Trophoblast cell (in vitro differentiated cells and primary cell): ENCODE measurements at regions not wholly inside any gene's neighbourhood (a gene's known extent, or its start where the extent isn't known, plus 50 kb on each side); places are given as distances from the start of the nearest gene placed in this dataset.

Experiments used
- DNase-seq, 2 donors: peaks; one replicate each; pipeline ENCODE4 v3.0.0-alpha.2; 2016
- H2AFZ ChIP-seq: 2 replicates; pipeline ENCODE4 v1.6.1; 2013; ENCODE audit warnings: low read length, moderate library complexity, mild to moderate bottlenecking; ENCODE audit not compliant: insufficient read depth, poor library complexity
- H2AK5ac ChIP-seq: 2 replicates; pipeline ENCODE4 v1.6.1; 2013; ENCODE audit warnings: mild to moderate bottlenecking, low read length
- H2BK120ac ChIP-seq: 2 replicates; pipeline ENCODE4 v1.6.1; 2013; ENCODE audit warnings: low read length, mild to moderate bottlenecking, moderate library complexity; ENCODE audit not compliant: insufficient read depth, poor library complexity
- H2BK12ac ChIP-seq: 2 replicates; pipeline ENCODE4 v1.6.1; 2013; ENCODE audit warnings: mild to moderate bottlenecking, low read length, moderate library complexity
- H2BK5ac ChIP-seq: 2 replicates; pipeline ENCODE4 v1.6.1; 2013; ENCODE audit warnings: low read length, low read depth, moderate library complexity, mild to moderate bottlenecking; ENCODE audit not compliant: poor library complexity
- H3K14ac ChIP-seq: 2 replicates; pipeline ENCODE4 v1.6.1; 2013; ENCODE audit warnings: mild to moderate bottlenecking, low read length
- H3K18ac ChIP-seq: 2 replicates; pipeline ENCODE4 v1.6.1; 2013; ENCODE audit warnings: mild to moderate bottlenecking, low read length
- H3K23ac ChIP-seq: 2 replicates; pipeline ENCODE4 v1.6.1; 2013; ENCODE audit warnings: low read length
- H3K27ac ChIP-seq: 2 replicates; pipeline ENCODE4 v1.5.1; 2013; ENCODE audit warnings: low read depth, mild to moderate bottlenecking, inconsistent platforms, low read length, moderate library complexity
- H3K27me3 ChIP-seq: 2 replicates; pipeline ENCODE4 v1.6.1; 2013; ENCODE audit warnings: inconsistent platforms, mild to moderate bottlenecking, low read length, moderate library complexity; ENCODE audit not compliant: insufficient read depth
- H3K36me3 ChIP-seq, 2 experiments: 1 replicate in 1 of 2; 2 replicates in 1 of 2; pipeline ENCODE4 v1.6.1; 2013; ENCODE audit warnings: low read length in 2 of 2, mild to moderate bottlenecking in 2 of 2, moderate library complexity in 1 of 2; ENCODE audit not compliant: insufficient read depth in 2 of 2, control insufficient read depth in 1 of 2
- H3K4ac ChIP-seq: 2 replicates; pipeline ENCODE4 v1.6.1; 2013; ENCODE audit warnings: low read depth, mild to moderate bottlenecking, low read length, moderate library complexity
- H3K4me1 ChIP-seq, 2 experiments: 1 replicate in 1 of 2; 2 replicates in 1 of 2; pipeline ENCODE4 v1.6.1; 2013; ENCODE audit warnings: low read length in 2 of 2, mild to moderate bottlenecking in 2 of 2, moderate library complexity in 1 of 2; ENCODE audit not compliant: insufficient read depth in 2 of 2, control insufficient read depth in 1 of 2
- H3K4me2 ChIP-seq: 2 replicates; pipeline ENCODE4 v1.6.1; 2013; ENCODE audit warnings: inconsistent platforms, mild to moderate bottlenecking, low read length, moderate library complexity
- H3K4me3 ChIP-seq: 2 replicates; pipeline ENCODE4 v1.5.1; 2013; ENCODE audit warnings: mild to moderate bottlenecking, low read depth, low read length, inconsistent platforms
- H3K79me1 ChIP-seq: one replicate; pipeline ENCODE4 v1.6.1; 2013; ENCODE audit warnings: low read length
- H3K79me2 ChIP-seq: 2 replicates; pipeline ENCODE4 v1.6.1; 2013; ENCODE audit warnings: low read length, mild to moderate bottlenecking; ENCODE audit not compliant: control insufficient read depth, insufficient read depth, poor library complexity
- H3K9ac ChIP-seq: 2 replicates; pipeline ENCODE4 v1.6.1; 2013; ENCODE audit warnings: mild to moderate bottlenecking, low read length
- H3K9me3 ChIP-seq: 2 replicates; pipeline ENCODE4 v1.6.1; 2013; ENCODE audit warnings: low read depth, mild to moderate bottlenecking, control low read depth, inconsistent platforms, low read length; ENCODE audit not compliant: insufficient read depth
- H4K12ac ChIP-seq: 2 replicates; pipeline ENCODE4 v1.6.1; 2013; ENCODE audit warnings: low read depth, mild to moderate bottlenecking, low read length, moderate library complexity
- H4K8ac ChIP-seq: 2 replicates; pipeline ENCODE4 v1.6.1; 2013; ENCODE audit warnings: low read depth, mild to moderate bottlenecking, low read length, moderate library complexity
- H4K91ac ChIP-seq: one replicate; pipeline ENCODE4 v1.6.1; 2013; ENCODE audit warnings: low read depth, mild to moderate bottlenecking, low read length, moderate library complexity
- WGBS: extraction: QIAGEN DNeasy Blood & Tissue Kit; methylation state at CpG from one replicate; pipeline ENCODE4 v1.1.7; 2013; ENCODE audit warnings: missing lambda C conversion rate; ENCODE audit not compliant: insufficient read length, insufficient coverage; ENCODE audit errors: extremely low coverage; 5-methylcytosine and 5-hydroxymethylcytosine counted together

DNA sequence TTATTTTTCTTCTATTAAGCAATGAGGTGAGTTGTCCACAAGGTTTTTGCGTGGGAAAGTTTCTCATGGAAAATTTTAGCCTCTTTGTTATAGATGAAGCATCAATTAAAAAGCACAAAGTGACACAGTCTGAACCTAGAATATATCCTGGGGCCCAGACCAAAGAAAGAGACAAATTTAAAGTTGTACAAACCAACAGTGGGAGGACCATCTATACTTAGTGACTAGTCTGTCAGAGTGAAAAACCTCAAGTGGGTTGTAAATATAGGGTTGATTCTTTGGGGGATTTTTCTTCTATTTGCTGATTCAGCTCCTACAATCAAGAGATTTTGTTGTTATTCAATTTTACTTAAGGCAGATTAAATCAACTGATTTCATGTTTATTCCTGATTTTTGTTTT lies 256.2 kb downstream of the SATB2 start:
- Histone ChIP-seq H2BK12ac (no peak overlapping the region), H2BK5ac (no peak overlapping the region), H3K9ac (no peak overlapping the region), H2AFZ (no peak overlapping the region), H4K91ac (no peak overlapping the region), H2AK5ac (no peak overlapping the region), H2BK120ac (no peak overlapping the region), H3K27me3 (no peaks in the 10 kb centered on the region), H3K4me3 (no peak overlapping the region), H3K4me1 (no peaks in the 10 kb centered on the region), H3K4ac (no peak overlapping the region), H3K4me2 (no peak overlapping the region), H3K9me3 (no peaks in the 10 kb centered on the region), H3K23ac (no peak overlapping the region), H4K12ac (no peak overlapping the region), H3K18ac (no peak overlapping the region), H3K79me1 (no peaks in the 10 kb centered on the region), H4K8ac (no peak overlapping the region), H3K79me2 (no peaks in the 10 kb centered on the region), H3K36me3 (no peaks in the 10 kb centered on the region), H3K14ac (no peak overlapping the region), H3K27ac (no peak overlapping the region)
- no peak for DNase-seq
- no CpG with 5 or more reads among the region's 1 CpG for WGBS

DNA sequence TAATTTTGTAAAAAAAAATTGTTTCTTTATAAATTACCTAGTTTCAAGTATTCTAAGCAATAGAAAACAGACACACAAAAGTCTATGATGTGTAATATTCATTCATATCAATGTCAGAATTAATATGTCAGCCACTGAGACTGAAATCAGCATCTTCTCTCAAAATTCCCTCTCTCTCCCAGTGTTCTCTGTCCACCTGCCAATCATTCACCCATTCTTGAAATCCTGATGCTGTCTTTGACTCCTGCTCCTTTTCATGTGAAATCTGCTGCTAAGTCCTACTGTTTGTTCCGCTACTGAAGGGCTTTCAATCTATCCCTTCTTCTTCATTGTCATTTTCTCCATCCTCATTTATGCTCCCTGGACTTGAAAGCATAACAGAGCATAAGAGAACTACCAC lies 257.9 kb downstream of the SATB2 start:
- no peak overlapping the region for H2BK120ac ChIP-seq
- no peak overlapping the region for H2BK5ac ChIP-seq
- H3K79me1 ChIP-seq = no peaks in the 10 kb centered on the region
- no peak overlapping the region for H3K4me2 ChIP-seq
- WGBS = no CpG with 5 or more reads among the region's 1 CpG
- no peak overlapping the region for H3K27ac ChIP-seq
- H3K18ac ChIP-seq = no peak overlapping the region
- H3K36me3 ChIP-seq = no peaks in the 10 kb centered on the region
- no peak overlapping the region for H2BK12ac ChIP-seq
- no peak overlapping the region for H4K8ac ChIP-seq
- no peak overlapping the region for H2AK5ac ChIP-seq
- H4K12ac ChIP-seq = no peak overlapping the region
- no peak overlapping the region for H4K91ac ChIP-seq
- no peak for DNase-seq
- H3K14ac ChIP-seq = no peak overlapping the region
- H3K4ac ChIP-seq = no peak overlapping the region
- H3K4me3 ChIP-seq = no peak overlapping the region
- H3K79me2 ChIP-seq = no peaks in the 10 kb centered on the region
- no peaks in the 10 kb centered on the region for H3K4me1 ChIP-seq
- no peaks in the 10 kb centered on the region for H3K9me3 ChIP-seq
- H2AFZ ChIP-seq = no peak overlapping the region
- H3K9ac ChIP-seq = no peak overlapping the region
- H3K23ac ChIP-seq = no peak overlapping the region
- H3K27me3 ChIP-seq = no peaks in the 10 kb centered on the region

DNA sequence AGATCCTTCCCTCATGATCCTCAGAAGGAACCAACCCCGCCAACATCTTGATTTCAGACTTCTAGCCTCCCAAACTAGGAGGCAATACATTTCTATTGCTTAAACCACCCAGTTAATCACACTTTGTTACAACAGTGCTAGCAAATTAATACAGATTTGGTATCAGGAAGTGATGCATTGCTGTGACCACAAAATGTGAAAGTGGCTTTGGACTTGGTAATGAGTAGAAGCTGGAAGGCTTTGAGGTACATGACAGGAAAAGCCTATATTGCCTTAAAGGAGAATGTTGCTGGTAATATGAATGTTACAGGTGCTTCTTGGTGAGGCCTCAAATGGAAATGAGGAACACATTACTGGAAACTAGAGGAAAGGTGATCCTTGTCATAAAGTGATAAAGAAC lies 260.3 kb downstream of the SATB2 start:
- no peak overlapping the region for H2BK120ac ChIP-seq
- no peak overlapping the region for H3K4ac ChIP-seq
- no peak overlapping the region for H4K12ac ChIP-seq
- no peak overlapping the region for H2AK5ac ChIP-seq
- no peak overlapping the region for H4K91ac ChIP-seq
- no peak overlapping the region for H3K9ac ChIP-seq
- H3K14ac ChIP-seq = no peak overlapping the region
- no peaks in the 10 kb centered on the region for H3K36me3 ChIP-seq
- H4K8ac ChIP-seq = no peak overlapping the region
- no peak for DNase-seq
- WGBS = no CpG with 5 or more reads among the region's 1 CpG
- H2BK12ac ChIP-seq = no peak overlapping the region
- no peak overlapping the region for H2AFZ ChIP-seq
- no peak overlapping the region for H3K27ac ChIP-seq
- no peak overlapping the region for H3K4me2 ChIP-seq
- H2BK5ac ChIP-seq = no peak overlapping the region
- H3K4me1 ChIP-seq = no peaks in the 10 kb centered on the region
- H3K9me3 ChIP-seq = no peaks in the 10 kb centered on the region
- H3K18ac ChIP-seq = no peak overlapping the region
- no peaks in the 10 kb centered on the region for H3K27me3 ChIP-seq
- no peak overlapping the region for H3K23ac ChIP-seq
- H3K79me1 ChIP-seq = no peaks in the 10 kb centered on the region
- no peak overlapping the region for H3K4me3 ChIP-seq
- no peaks in the 10 kb centered on the region for H3K79me2 ChIP-seq

DNA sequence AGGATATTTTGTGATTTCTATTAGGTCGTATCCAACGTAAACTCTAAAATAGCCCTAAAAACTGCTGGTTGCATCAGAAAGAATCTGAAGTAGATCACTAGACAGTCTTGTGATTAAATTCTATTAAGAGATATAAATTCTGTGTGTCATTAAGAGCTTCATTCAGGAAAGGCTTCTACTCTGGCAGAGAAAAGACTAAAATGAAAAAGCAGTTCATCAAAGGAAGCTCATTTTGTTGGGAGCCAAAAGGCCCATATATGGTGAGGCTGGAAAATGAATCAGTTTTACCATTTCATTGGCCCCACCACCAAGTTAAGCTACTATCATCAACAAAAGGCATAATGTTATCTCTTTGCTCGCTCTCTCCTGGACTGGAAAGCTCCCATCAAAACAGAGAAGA lies 261.1 kb downstream of the SATB2 start:
- Histone ChIP-seq H4K12ac (no peak overlapping the region), H4K91ac (no peak overlapping the region), H3K4me1 (no peaks in the 10 kb centered on the region), H3K27me3 (no peaks in the 10 kb centered on the region), H3K23ac (no peak overlapping the region), H3K4me3 (no peak overlapping the region), H2BK5ac (no peak overlapping the region), H3K4me2 (no peak overlapping the region), H2BK12ac (no peak overlapping the region), H3K14ac (no peak overlapping the region), H2AFZ (no peak overlapping the region), H3K36me3 (no peaks in the 10 kb centered on the region), H3K9ac (no peak overlapping the region), H3K9me3 (no peaks in the 10 kb centered on the region), H4K8ac (no peak overlapping the region), H2BK120ac (no peak overlapping the region), H3K18ac (no peak overlapping the region), H3K79me2 (no peaks in the 10 kb centered on the region), H3K27ac (no peak overlapping the region), H3K4ac (no peak overlapping the region), H2AK5ac (no peak overlapping the region), H3K79me1 (no peaks in the 10 kb centered on the region)
- DNase-seq = no peak
- WGBS = no CpG with 5 or more reads among the region's 3 CpGs
